ENCODE measurements at regions not wholly inside any gene's neighbourhood (a gene's known extent, or its start where the extent isn't known, plus 50 kb on each side); places are given as distances from the start of the nearest gene placed in this dataset.
A peak's percentile ranks its signal among the peaks of the same experiment; 100 is the strongest.
"Not testable (repeated sequence)": the region's sequence is repeated elsewhere in the genome, so short reads cannot be mapped to it uniquely, and the experiment has no call there.

DNA sequence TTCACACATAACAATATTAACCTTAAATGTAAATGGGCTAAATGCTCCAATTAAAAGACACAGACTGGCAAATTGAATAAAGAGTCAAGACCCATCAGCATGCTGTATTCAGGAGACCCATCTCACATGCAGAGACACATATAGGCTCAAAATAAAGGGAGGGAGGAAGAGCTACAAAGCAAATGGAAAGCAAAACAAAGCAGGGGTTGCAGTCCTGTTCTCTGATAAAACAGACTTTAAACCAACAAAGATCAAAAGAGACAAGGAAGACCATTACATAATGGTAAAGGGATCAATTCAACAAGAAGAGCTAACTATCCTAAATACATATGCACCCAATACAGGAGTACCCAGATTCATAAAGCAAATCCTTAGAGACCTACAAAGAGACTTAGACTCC is 78.8 kb upstream of the RREB1 start:
- DNase-seq = not testable (repeated sequence)

GRCh38 chr6:7030968-7031367 is 76.8 kb upstream of the RREB1 start:
- not testable (repeated sequence) for DNase-seq

DNA sequence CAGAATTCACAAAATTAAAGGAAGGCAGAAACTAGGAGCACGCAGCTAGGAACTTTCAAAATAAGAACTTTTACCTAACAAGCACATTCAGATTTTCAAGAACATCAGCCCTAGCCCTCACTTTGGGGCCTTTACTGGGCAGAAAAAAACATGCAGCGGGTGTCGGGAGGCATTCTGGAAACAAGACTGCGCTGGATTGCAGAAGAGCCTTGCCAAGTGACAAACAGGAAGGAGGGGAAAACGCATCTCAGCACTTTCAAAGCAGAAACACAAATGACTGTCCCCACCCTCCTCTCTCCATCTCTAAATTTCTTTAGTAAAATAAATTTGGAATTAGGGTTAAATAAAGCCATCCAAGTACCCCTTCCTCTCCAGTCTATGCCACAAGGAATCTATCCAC is 74.6 kb upstream of the RREB1 start:
- DNase-seq = no peak

- DNase-seq = no peak
Measured at GRCh38 chr6:7034055-7034454, 73.7 kb upstream of the RREB1 start.

DNA sequence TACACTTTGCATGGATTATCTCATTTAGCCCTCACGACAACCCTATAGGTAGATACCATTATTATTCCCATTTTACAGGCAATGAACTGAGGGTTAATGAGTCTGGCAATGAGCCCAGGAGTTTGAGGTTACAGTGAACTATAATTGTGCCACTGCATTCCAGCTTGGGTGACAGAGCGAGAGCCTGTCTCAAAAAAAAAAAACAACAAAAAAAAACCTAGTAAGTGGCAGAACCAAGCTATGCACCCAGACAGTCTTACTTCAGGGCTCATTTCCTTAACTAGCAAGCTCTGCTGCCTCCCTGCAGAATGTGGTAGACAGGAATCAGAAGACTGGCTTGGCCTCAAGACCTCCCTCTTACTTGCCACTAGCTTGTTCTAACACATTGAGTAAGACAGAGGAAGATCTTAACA is 71.9 kb upstream of the RREB1 start:
- DNase-seq = no peak

DNA sequence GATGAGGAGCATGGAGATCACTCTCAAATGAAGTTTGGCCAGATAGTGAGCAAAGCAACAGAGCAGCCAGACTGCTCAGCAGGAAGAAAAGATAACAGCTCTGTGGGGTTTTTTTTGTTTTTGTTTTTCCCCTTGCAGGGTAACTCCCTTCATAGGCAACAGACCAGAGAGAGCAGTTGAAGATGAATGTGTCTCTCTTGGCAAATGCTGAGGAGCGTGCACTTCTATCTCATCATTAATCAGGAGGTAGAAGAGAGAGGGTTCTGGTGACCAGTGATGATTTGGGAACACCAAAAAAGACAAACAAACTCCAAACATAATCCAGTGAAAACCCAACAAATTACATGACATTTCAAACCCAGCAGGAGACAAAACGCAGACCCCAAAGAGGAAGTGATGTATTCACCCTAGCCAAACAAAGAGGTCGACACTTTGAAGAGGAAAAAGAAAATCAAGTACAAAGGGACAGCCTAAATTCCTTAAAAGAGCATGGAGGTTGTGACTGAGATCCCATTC is 66.2 kb upstream of the RREB1 start:
- DNase-seq = no peak

DNA sequence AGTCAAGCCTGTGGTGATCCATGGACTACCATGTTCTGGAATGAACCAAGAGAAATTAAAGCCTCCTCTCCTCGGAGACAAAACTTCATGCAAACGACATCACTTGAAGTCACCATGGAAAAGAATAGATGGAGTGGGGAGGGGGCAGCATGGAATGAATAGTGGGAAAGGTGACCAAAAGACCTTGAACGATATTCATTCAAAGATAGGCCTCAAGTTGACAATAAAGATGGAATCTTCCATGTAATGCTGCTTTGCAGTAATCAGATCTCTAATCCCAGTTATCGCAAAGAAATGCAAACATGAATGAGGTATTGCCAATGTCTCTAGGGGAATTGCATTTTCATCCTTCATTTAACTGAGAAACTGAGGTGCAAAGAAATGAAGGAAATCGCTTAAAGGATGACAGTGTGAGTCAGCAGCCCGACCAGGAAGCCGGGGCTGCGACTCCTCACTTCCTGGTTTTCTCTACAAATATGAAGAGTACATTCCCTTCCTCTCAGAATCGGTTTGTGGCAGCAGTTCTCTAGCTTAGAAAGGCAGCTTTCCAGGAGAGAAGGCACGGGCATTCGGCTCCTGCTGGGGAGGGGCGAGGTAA is 65.6 kb upstream of the RREB1 start:
- DNase-seq = no peak

DNA sequence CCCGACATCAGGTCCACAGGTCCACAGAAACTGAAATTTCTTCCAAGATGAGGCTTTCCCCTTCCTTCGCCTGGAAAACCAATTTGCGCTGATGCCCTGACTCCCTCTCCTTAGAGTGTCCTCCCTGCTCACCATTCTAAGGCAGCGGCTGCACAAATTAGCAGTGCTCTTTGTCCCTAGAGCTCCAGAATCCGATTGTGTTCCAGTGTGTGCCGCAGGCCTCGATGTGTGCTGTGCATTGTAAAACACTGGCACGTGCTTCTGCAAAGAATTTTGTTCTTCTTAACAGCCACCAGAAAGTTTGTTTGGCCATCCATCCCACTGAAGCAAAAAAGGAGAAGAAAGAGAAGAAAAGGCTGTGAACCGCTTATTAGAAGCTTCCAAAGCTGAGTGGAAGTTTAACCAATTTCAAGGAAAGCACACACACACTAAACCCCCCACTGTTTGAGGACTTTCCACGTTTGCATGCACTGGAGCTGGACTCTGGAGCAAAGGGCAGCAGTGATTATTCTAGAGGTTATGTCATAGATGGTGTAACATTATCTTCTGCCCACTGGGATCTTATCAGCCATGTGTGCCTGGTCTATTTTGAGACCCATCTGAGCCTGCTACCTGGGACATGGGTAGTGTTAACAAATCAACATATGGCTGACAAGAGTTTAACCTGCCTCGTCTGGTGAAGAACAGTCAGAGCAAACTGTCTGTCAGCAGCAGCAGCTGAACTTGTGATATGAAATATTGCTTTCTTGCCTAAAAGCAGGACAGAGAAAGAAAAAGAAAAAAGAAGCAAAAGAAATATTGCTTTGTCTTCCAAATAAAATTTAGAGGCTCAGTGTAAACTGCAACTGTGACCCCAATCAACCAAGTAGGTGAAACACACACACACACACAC is 64.9 kb upstream of the RREB1 start:
- DNase-seq = no peak

DNA sequence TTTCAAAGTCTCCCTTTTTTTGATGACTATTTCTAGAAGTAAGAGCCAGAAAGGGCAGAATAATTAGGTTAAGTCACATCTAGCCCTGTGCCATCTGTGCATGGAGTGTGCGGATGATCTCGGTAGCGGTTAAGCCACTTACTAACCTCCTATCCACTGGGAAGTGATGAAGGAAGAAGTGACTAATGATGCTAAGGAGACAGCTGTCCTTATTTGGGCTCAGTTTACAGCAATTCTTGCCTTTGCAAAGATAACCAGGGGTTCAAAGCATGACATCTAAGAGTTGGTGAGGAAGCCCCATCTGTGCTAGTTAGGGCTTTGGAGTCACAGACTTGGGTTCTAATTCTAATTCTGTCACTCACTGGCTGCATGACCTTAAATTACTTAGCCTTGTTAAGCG is 62.4 kb upstream of the RREB1 start:
- DNase-seq = no peak

DNA sequence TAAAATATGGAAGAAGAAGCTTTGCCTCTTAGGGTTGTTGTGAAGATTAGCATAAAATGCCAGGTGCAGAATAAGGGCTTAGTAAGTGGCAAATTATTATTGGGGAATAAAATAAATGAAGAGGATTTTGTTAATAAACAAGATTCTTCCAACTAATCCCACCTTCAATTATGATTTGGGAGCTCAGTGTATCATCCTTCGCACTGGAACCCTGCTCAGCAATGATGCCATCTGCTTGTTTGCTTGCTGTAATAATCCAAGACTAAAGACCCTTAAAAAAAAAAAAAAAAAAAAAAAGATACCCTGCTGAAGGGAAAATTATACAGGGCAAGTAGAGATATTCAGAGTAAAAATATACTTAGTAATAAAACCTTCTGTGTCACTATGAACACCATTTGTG is 62.0 kb upstream of the RREB1 start:
- no peak for DNase-seq

GRCh38 chr6:7047128-7047527 is 60.6 kb upstream of the RREB1 start:
- DNase-seq = no peak

DNA sequence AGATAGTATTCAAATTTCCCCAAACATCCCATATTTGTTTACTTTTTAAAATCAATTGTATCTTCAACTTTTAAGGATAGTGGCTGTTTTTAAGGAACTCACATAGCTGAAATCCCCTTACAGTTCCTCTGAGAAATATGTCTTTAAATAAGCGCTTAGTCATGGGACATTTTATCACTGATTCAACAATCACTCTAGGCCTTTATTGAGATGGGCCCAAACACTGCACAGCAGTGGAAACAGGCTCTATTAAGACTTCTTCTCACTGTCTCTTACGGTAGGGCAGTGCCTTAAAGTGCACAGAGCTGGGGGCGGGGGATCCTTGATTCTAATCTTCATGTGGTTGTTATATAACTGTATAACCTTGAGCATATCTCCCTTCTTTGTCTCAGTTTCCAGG is 59.8 kb upstream of the RREB1 start:
- DNase-seq = no peak

DNA sequence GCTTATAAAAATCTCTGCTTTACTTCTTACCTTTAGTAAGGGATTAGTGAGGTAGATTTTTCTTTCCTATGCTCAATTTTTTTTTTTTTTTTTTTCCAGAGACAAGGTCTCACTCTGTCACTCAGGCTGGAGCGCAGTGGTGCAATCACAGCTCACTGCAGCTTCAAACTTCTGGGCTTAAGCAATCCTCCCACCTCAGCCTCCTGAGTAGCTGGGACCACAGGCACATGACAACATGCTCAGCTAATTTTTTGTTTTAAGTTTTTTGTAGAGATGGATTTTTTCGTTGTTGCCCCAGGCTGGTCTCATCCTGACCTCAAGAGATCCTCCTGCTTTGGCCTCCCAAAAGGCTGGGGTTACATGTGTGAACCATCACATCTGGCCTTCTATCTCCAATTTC is 58.9 kb upstream of the RREB1 start:
- DNase-seq = no peak

- DNase-seq = no peak
Measured at GRCh38 chr6:7050004-7050403, 57.8 kb upstream of the RREB1 start.

- peak in 2 of 3 experiments; percentile 32 to 62 for DNase-seq
Measured at GRCh38 chr6:7050872-7051779, 56.6 kb upstream of the RREB1 start.

GRCh38 chr6:7051780-7052442 is 55.9 kb upstream of the RREB1 start:
- DNase-seq = peak in 2 of 3 experiments; percentile 62 to 72

- DNase-seq = peak in 2 of 3 experiments; percentile 60 to 72
Measured at GRCh38 chr6:7052443-7053011, 55.2 kb upstream of the RREB1 start.

DNA sequence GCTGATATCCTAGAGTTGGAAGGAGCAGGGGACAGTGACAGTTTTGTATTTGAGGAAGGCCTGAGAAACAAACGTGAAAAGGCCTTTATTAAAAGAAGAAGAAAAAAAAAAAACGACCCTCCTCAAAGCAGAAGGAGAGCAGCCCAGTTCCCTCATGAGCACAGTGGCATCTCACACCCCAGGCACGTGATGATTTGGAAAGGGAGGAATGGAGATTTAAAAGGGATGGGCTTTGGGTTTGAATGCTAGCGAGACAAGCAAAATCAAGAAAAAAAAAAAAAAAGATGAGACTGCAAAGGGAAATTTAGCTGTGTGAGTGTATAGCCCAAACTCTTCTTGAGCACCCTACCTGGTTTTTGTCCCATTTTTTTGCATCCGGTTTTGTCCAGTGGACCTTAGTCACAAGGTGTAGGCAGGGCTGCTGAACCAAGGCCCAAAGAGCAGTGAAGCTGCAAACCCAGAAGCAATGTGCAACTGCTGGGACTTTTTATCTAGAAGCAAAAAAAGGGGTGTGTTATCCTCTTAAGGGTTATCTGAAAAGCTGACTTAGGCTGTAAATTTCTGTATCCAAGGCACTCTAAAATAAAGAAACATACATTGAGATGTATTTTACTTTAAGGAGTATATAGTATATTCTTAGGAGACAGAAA is 54.5 kb upstream of the RREB1 start:
- no peak for DNase-seq
